MM.1S (cell line): ENCODE measurements at regions not wholly inside any gene's neighbourhood (a gene's known extent, or its start where the extent isn't known, plus 50 kb on each side); places are given as distances from the start of the nearest gene placed in this dataset.

Experiments used
- DNase-seq: peaks from one replicate; pipeline ENCODE4 v3.0.0-alpha.2; 2015
- H2AFZ ChIP-seq: fragments of 300-600 bp; sonication (generic); 2 replicates; pipeline ENCODE4 v1.6.0; 2016; ENCODE audit warnings: antibody characterized with exemption, low read length
- H3F3A ChIP-seq: fragments of 300-600 bp; sonication (generic); 2 replicates; pipeline ENCODE4 v1.6.1; 2016; ENCODE audit warnings: mild to moderate bottlenecking, antibody characterized with exemption, low read length, moderate library complexity, mixed read lengths; ENCODE audit not compliant: insufficient read depth
- H3K27ac ChIP-seq: fragments of 300-600 bp; sonication (generic); 2 replicates; pipeline ENCODE4 v1.5.1; 2016; ENCODE audit warnings: mild to moderate bottlenecking, low read length
- H3K27me3 ChIP-seq: fragments of 300-600 bp; sonication (generic); replicated peaks from 2 replicates; pipeline ENCODE4 v1.6.0; 2016; ENCODE audit warnings: low read length; ENCODE audit not compliant: insufficient read depth
- H3K36me3 ChIP-seq: fragments of 300-600 bp; sonication (generic); replicated peaks from 2 replicates; pipeline ENCODE4 v1.6.1; 2016; ENCODE audit warnings: mild to moderate bottlenecking, low read length, mixed read lengths; ENCODE audit not compliant: insufficient read depth
- H3K4me1 ChIP-seq: fragments of 300-600 bp; sonication (generic); 2 replicates; pipeline ENCODE4 v1.6.1; 2016; ENCODE audit warnings: low read length, mixed read lengths
- H3K4me2 ChIP-seq: fragments of 300-600 bp; sonication (generic); 2 replicates; pipeline ENCODE4 v1.6.0; 2016; ENCODE audit warnings: low read depth, low read length
- H3K4me3 ChIP-seq: fragments of 300-600 bp; sonication (generic); 2 replicates; pipeline ENCODE4 v1.5.1; 2016; ENCODE audit warnings: low read length, mixed read lengths
- H3K79me2 ChIP-seq: fragments of 300-600 bp; sonication (generic); 2 replicates; pipeline ENCODE4 v1.6.1; 2016; ENCODE audit warnings: mixed run types, low read length, mixed read lengths
- H3K9ac ChIP-seq: fragments of 300-600 bp; sonication (generic); 2 replicates; pipeline ENCODE4 v1.6.1; 2016; ENCODE audit warnings: low read length, mixed read lengths
- H3K9me2 ChIP-seq: fragments of 300-600 bp; sonication (generic); replicated peaks from 2 replicates; pipeline ENCODE4 v1.6.1; 2016; ENCODE audit warnings: mild to moderate bottlenecking, low read length, mixed read lengths; ENCODE audit not compliant: insufficient read depth
- H3K9me3 ChIP-seq: fragments of 300-600 bp; sonication (generic); replicated peaks from 2 replicates; pipeline ENCODE4 v1.6.1; 2016; ENCODE audit warnings: mild to moderate bottlenecking, low read length, mixed read lengths; ENCODE audit not compliant: insufficient read depth
- H4K20me1 ChIP-seq: fragments of 300-600 bp; sonication (generic); 2 replicates; pipeline ENCODE4 v1.6.1; 2016; ENCODE audit warnings: mild to moderate bottlenecking, low read length, moderate library complexity, mixed read lengths; ENCODE audit not compliant: insufficient read depth
- EZH2 ChIP-seq: fragments of 300-600 bp; sonication (generic); optimal IDR thresholded peaks from 2 replicates; pipeline ENCODE3; 2017; ENCODE audit warnings: low read depth, mild to moderate bottlenecking, antibody characterized with exemption, low read length, mixed read lengths
- EZH2phosphoT487 ChIP-seq: fragments of 300-600 bp; sonication (generic); IDR thresholded peaks from 2 replicates; pipeline ENCODE4 v1.6.1; 2018; ENCODE audit warnings: antibody characterized with exemption, low read length
- TF ChIP-seq, protein P1 (sequence below): fragments of 300-600 bp; sonication (generic); IDR thresholded peaks from 2 replicates; pipeline ENCODE4 v1.5.1; 2016; ENCODE audit warnings: antibody characterized with exemption, low read length, mixed read lengths

DNA sequence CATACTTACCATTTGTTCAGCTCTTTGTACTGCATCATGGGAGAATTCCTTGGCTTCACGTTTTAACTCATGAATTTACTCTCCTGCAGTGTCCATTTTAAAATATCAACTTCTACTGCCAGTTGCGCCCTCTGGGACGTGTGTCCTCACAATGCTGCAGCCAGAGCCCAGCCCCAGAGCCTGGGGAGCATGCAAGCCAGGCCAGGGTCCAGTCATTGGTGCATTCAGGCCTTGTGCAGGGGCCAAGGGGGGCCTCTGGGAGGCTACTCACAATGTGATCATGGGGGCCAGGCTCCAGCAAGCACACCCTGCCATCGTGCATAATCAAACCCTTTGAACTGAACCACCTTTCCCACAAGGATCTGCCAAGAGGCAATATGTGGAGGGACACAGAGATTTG lies 105.6 kb upstream of the CCDC112 start:
- Histone ChIP-seq H3K79me2 (no peaks in the 10 kb centered on the region), H3K27me3 (no peaks in the 10 kb centered on the region), H3K9me2 (no peaks in the 10 kb centered on the region), H4K20me1 (no peaks in the 10 kb centered on the region), H3F3A (no peaks in the 10 kb centered on the region), H3K4me2 (no peak overlapping the region), H2AFZ (no peak overlapping the region), H3K9me3 (no peaks in the 10 kb centered on the region), H3K9ac (no peak overlapping the region), H3K27ac (no peak overlapping the region), H3K4me1 (no peaks in the 10 kb centered on the region), H3K4me3 (no peak overlapping the region), H3K36me3 (no peaks in the 10 kb centered on the region)
- TF ChIP-seq EZH2 (no peak), EZH2phosphoT487 (no peak)
- TF ChIP-seq, protein P1, sequence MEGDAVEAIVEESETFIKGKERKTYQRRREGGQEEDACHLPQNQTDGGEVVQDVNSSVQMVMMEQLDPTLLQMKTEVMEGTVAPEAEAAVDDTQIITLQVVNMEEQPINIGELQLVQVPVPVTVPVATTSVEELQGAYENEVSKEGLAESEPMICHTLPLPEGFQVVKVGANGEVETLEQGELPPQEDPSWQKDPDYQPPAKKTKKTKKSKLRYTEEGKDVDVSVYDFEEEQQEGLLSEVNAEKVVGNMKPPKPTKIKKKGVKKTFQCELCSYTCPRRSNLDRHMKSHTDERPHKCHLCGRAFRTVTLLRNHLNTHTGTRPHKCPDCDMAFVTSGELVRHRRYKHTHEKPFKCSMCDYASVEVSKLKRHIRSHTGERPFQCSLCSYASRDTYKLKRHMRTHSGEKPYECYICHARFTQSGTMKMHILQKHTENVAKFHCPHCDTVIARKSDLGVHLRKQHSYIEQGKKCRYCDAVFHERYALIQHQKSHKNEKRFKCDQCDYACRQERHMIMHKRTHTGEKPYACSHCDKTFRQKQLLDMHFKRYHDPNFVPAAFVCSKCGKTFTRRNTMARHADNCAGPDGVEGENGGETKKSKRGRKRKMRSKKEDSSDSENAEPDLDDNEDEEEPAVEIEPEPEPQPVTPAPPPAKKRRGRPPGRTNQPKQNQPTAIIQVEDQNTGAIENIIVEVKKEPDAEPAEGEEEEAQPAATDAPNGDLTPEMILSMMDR: no peak
- no peak for DNase-seq

DNA sequence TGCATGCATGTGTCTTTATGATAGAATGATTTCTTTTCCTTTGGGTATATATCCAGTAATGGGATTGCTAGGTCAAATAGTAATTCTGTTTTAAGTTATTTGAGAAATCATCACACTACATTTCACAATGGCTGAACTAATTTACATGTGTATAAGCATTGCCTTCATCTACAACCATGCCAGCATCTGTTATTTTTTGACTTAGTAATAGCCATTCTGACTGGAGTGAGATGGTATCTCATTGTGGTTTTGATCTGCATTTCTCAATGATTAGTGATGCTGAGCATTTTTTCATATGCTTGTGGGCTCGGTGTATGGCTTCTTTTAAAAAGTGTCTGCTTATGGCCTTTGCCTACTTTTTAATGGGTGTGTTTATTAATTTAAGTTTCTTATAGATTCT lies 102.3 kb upstream of the CCDC112 start:
- no peak overlapping the region for H3K4me3 ChIP-seq
- no peaks in the 10 kb centered on the region for H3K4me1 ChIP-seq
- H3K4me2 ChIP-seq: no peak overlapping the region
- no peaks in the 10 kb centered on the region for H3F3A ChIP-seq
- no peaks in the 10 kb centered on the region for H3K79me2 ChIP-seq
- no peaks in the 10 kb centered on the region for H3K9me2 ChIP-seq
- no peak overlapping the region for H3K27ac ChIP-seq
- no peaks in the 10 kb centered on the region for H3K36me3 ChIP-seq
- no peak for DNase-seq
- TF ChIP-seq, protein P1: no peak
- TF ChIP-seq EZH2: no peak
- TF ChIP-seq EZH2phosphoT487: no peak
- no peaks in the 10 kb centered on the region for H3K27me3 ChIP-seq
- H4K20me1 ChIP-seq: no peaks in the 10 kb centered on the region
- no peaks in the 10 kb centered on the region for H3K9me3 ChIP-seq
- no peak overlapping the region for H3K9ac ChIP-seq
- no peak overlapping the region for H2AFZ ChIP-seq

DNA sequence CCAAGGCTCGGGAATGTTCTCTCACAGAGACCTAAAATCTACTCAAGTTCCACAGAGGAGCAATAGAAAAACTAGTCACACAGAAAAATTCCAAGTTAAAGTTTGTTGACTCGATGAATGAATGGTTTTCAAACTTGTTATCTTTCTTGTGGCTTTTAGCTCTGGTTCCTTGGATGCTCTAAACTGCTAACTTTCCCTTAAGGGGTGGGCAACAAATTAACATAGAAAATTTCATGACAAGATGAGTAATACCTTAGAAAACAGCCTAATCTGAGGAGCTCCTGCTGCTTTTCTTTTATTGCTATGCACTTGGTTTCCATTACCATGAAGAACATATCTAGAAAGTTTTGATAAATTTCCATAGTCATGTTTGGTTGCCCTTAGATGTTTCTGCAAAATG lies 100.2 kb upstream of the CCDC112 start:
- TF ChIP-seq EZH2 (no peak), EZH2phosphoT487 (no peak)
- TF ChIP-seq, protein P1: no peak
- DNase-seq: no peak
- no peaks in the 10 kb centered on the region for H3K9me3 ChIP-seq

More for the DNA sequence above, 100.2 kb upstream of the CCDC112 start:
- Histone ChIP-seq H3F3A (no peaks in the 10 kb centered on the region), H3K4me3 (no peak overlapping the region), H3K36me3 (no peaks in the 10 kb centered on the region), H3K4me2 (no peak overlapping the region), H4K20me1 (no peaks in the 10 kb centered on the region), H3K27ac (no peak overlapping the region), H2AFZ (no peak overlapping the region), H3K27me3 (no peaks in the 10 kb centered on the region), H3K79me2 (no peaks in the 10 kb centered on the region), H3K9ac (no peak overlapping the region), H3K4me1 (no peaks in the 10 kb centered on the region), H3K9me2 (no peaks in the 10 kb centered on the region)
